Muscle of leg (tissue), 3 donors: ENCODE measurements at regions not wholly inside any gene's neighbourhood (a gene's known extent, or its start where the extent isn't known, plus 50 kb on each side); places are given as distances from the start of the nearest gene placed in this dataset.

Experiments
- DNase-seq: peaks from one replicate; pipeline ENCODE4 v3.0.0; 2013
- H3K27ac ChIP-seq: one replicate; pipeline ENCODE4 v1.5.1; 2013; ENCODE audit warnings: mild to moderate bottlenecking, low read length, control low read depth
- H3K27me3 ChIP-seq: one replicate; pipeline ENCODE4 v1.6.1; 2013; ENCODE audit warnings: low read length; ENCODE audit not compliant: control insufficient read depth, insufficient read depth
- H3K36me3 ChIP-seq: one replicate; pipeline ENCODE4 v1.6.1; 2013; ENCODE audit warnings: low read length; ENCODE audit not compliant: control insufficient read depth, insufficient read depth
- H3K4me1 ChIP-seq: one replicate; pipeline ENCODE4 v1.6.1; 2013; ENCODE audit warnings: low read length; ENCODE audit not compliant: control insufficient read depth, insufficient read depth
- H3K4me3 ChIP-seq: one replicate; pipeline ENCODE4 v1.5.1; 2013; ENCODE audit warnings: low read length, control low read depth
- H3K9me3 ChIP-seq: replicated peaks from 2 replicates; pipeline ENCODE4 v1.6.1; 2013; ENCODE audit warnings: low read depth, low read length; ENCODE audit not compliant: control insufficient read depth
- WGBS: methylation state at CpG from one replicate; pipeline ENCODE4 v1.1.5; 2013; ENCODE audit warnings: missing lambda C conversion rate; ENCODE audit not compliant: insufficient coverage; 5-methylcytosine and 5-hydroxymethylcytosine counted together

DNA sequence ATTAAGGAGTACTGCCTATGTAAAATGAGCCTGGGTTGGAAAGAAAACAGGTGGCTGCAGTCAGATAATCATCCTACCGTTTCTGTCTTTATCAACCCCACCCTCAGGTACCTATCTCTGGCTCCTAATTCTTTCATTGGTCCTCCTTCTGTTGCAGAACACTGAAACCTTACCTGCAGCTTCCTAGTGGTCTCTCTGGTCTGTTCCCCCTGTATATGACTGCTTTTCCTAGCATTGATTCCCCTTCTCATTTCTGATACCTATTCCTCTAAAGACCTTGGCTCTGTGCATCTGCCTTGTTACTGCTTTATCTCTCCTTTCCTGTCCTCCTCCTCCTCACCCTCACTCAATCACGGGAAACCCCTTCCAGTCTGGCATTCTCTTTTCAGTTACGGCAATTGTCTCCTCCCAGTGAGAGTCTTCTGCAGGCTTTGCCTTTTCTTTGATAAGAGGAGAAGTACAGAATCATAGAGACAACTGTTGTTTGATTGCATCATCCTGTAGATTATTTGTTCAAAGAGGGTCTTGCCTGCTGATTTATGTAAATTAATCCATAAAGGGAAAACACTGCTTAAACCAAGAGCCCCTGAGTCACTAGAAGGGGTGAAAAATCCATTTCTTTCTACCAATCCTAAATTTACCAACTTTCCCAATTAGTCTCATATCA lies 301.2 kb downstream of the AASDHPPT start:
- Histone ChIP-seq H3K9me3 (no peaks in the 10 kb centered on the region), H3K4me3 (no peak overlapping the region), H3K4me1 (no peaks in the 10 kb centered on the region), H3K27ac (no peak overlapping the region), H3K36me3 (no peaks in the 10 kb centered on the region), H3K27me3 (no peaks in the 10 kb centered on the region)
- no peak for DNase-seq
- WGBS = 63% methylated on average over 2 of the region's 3 CpGs

DNA sequence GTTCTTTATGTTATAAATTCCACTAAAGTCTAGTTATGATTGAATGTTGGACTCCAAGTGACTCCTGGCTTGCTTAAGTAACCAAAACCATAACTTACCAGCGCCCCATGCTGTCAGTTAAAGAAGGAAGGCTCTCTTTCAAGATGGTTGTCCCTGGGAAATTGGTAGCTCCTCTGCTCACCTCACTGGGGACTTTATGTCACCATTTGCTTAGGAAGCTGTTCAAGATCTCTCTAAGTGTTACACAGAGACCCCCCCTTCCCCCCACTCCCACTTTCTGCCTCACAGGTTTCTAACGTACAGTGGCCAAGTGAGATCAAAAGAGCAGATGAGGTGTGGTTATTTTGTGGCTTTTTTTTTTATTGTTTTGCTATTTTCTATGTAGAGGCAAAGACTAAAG lies 301.8 kb downstream of the AASDHPPT start:
- no peaks in the 10 kb centered on the region for H3K4me1 ChIP-seq
- no peak overlapping the region for H3K4me3 ChIP-seq
- H3K27ac ChIP-seq = no peak overlapping the region
- DNase-seq = no peak
- no peaks in the 10 kb centered on the region for H3K27me3 ChIP-seq
- no peaks in the 10 kb centered on the region for H3K9me3 ChIP-seq
- 100% methylated on average over 1 of the region's 2 CpGs for WGBS
- H3K36me3 ChIP-seq = no peaks in the 10 kb centered on the region

- Histone ChIP-seq H3K27me3 (no peaks in the 10 kb centered on the region), H3K27ac (no peak overlapping the region), H3K36me3 (no peaks in the 10 kb centered on the region), H3K9me3 (no peaks in the 10 kb centered on the region), H3K4me1 (no peaks in the 10 kb centered on the region), H3K4me3 (no peak overlapping the region)
- DNase-seq = no peak
- no CpG with 5 or more reads among the region's 1 CpG for WGBS
These were observed 302.2 kb downstream of the AASDHPPT start for GRCh38 chr11:106379712-106380111.

- no peaks in the 10 kb centered on the region for H3K4me1 ChIP-seq
- WGBS = 92% methylated on average over 2 of the region's 3 CpGs
- H3K36me3 ChIP-seq = no peaks in the 10 kb centered on the region
- DNase-seq = no peak
- H3K27me3 ChIP-seq = no peaks in the 10 kb centered on the region
- no peak overlapping the region for H3K4me3 ChIP-seq
- no peaks in the 10 kb centered on the region for H3K9me3 ChIP-seq
- H3K27ac ChIP-seq = no peak overlapping the region
These were observed 304.4 kb downstream of the AASDHPPT start for GRCh38 chr11:106381895-106382294.

- WGBS = no CpG with 5 or more reads among the region's 2 CpGs
- H3K4me3 ChIP-seq = no peak overlapping the region
- peak; percentile 5 for DNase-seq
These were observed 307.0 kb downstream of the AASDHPPT start for GRCh38 chr11:106384429-106384828.

DNA sequence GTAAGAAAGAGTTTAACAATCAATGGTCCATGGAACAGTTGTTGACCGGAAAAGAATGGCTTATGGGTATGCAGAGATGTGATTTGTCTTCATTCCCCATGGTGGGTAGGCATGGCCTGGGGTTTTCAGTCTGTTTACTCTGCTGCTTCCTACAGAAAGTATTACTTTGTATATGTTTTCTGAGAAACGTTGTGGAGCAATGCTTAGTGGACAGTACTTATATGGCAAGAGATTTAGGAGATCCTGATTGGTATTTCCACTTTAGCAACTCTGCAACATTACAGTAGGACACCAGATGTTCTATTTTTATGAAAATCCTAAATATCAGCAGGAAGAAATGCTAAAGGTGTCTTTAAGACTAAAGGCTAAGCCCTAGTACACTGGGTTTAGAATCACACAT lies 309.1 kb downstream of the AASDHPPT start:
- Histone ChIP-seq H3K4me3 (no peak overlapping the region), H3K27ac (no peak overlapping the region), H3K27me3 (no peaks in the 10 kb centered on the region), H3K4me1 (no peaks in the 10 kb centered on the region), H3K9me3 (no peaks in the 10 kb centered on the region), H3K36me3 (no peaks in the 10 kb centered on the region)
- WGBS = no CpG with 5 or more reads among the region's 2 CpGs
- DNase-seq = no peak

More at GRCh38 chr11:106384429-106384828, 307.0 kb downstream of the AASDHPPT start:
- Histone ChIP-seq H3K27ac (no peak overlapping the region), H3K27me3 (no peaks in the 10 kb centered on the region), H3K9me3 (no peaks in the 10 kb centered on the region), H3K36me3 (no peaks in the 10 kb centered on the region), H3K4me1 (no peaks in the 10 kb centered on the region)

GRCh38 chr11:106389101-106389500 lies 311.6 kb downstream of the AASDHPPT start:
- H3K4me3 ChIP-seq = no peak overlapping the region
- no peaks in the 10 kb centered on the region for H3K36me3 ChIP-seq
- no peaks in the 10 kb centered on the region for H3K4me1 ChIP-seq
- no peak for DNase-seq
- no peaks in the 10 kb centered on the region for H3K9me3 ChIP-seq
- no peak overlapping the region for H3K27ac ChIP-seq
- H3K27me3 ChIP-seq = no peaks in the 10 kb centered on the region

DNA sequence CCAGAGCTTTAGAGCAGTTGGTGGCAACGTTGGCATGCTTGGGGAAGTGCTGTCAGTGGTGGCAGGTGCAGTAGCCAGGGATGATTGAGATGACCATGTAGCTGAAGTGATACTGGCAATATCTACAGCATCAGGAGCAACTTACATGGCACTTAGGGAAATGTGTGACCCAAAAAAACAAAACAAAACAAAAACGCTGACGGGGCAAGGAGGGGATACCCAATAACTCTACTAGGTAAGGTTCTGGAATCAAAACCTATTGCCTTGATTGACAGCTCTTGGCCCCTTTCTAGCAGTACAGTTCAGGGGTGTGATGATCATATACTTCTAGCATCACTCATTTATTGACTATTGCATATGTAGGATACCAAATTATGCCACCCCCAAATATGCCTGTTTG lies 312.6 kb downstream of the AASDHPPT start:
- WGBS = no CpG with 5 or more reads among the region's 3 CpGs

GRCh38 chr11:106391771-106392420 lies 314.4 kb downstream of the AASDHPPT start:
- WGBS = no CpG with 5 or more reads among the region's 2 CpGs
- no peaks in the 10 kb centered on the region for H3K36me3 ChIP-seq
- peak; percentile 34 for DNase-seq
- H3K9me3 ChIP-seq = no peaks in the 10 kb centered on the region
- H3K4me3 ChIP-seq = no peak overlapping the region
- H3K4me1 ChIP-seq = no peaks in the 10 kb centered on the region
- no peaks in the 10 kb centered on the region for H3K27me3 ChIP-seq
- H3K27ac ChIP-seq = no peak overlapping the region

More for the DNA sequence above, 312.6 kb downstream of the AASDHPPT start:
- DNase-seq = no peak
- no peaks in the 10 kb centered on the region for H3K27me3 ChIP-seq
- no peak overlapping the region for H3K27ac ChIP-seq
- H3K4me1 ChIP-seq = no peaks in the 10 kb centered on the region
- no peak overlapping the region for H3K4me3 ChIP-seq
- H3K36me3 ChIP-seq = no peaks in the 10 kb centered on the region
- no peaks in the 10 kb centered on the region for H3K9me3 ChIP-seq

DNA sequence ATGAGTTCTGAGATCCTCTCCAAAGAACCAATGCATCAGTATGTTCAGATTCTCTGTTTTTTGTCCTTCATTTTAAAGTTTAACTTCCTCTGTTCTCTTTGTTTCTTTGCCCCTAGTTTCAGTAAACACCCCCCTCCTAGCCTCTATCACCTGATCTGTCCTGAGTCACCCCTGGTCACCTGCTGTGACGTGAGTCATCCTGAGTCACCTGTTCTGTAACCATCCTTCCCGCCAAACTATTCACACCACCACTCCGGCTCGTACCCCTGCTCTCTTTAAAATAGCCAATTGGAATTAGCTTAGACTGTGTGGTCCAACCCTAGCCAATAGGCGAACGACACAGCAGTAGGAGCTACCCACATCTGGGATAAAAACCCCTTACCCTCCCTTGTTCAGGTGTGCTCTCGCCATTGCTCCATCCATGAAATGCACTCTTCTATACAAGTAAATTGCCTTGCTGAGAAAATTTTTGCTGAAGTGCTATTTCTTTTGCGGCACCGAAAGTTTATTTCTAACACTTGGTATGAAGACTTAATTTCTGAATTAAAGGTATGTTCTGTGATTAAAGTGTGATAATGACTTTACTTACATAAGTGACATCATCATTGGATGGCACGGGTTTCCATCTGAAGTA lies 318.4 kb downstream of the AASDHPPT start:
- 91% methylated on average over 6 of the region's 10 CpGs for WGBS
- Histone ChIP-seq H3K36me3 (no peaks in the 10 kb centered on the region), H3K4me3 (no peak overlapping the region)

More for the DNA sequence above, 318.4 kb downstream of the AASDHPPT start:
- H3K4me1 ChIP-seq = peaks cover 13% of the 10 kb centered on the region
- no peak overlapping the region for H3K27ac ChIP-seq
- DNase-seq = no peak
- H3K27me3 ChIP-seq = no peaks in the 10 kb centered on the region
- no peaks in the 10 kb centered on the region for H3K9me3 ChIP-seq
